Uterus (tissue), 2 donors: ENCODE measurements at regions not wholly inside any gene's neighbourhood (a gene's known extent, or its start where the extent isn't known, plus 50 kb on each side); places are given as distances from the start of the nearest gene placed in this dataset.

Experiments used
- CTCF ChIP-seq, 4 experiments: fragments of 200-600 bp in 2 of 4; fragments of 450-650 bp in 2 of 4; sonication (generic) in 2 of 4; IDR thresholded peaks; one replicate each; pipeline ENCODE4 v1.5.1; 2016 to 2019; ENCODE audit warnings: antibody characterized with exemption in 4 of 4, mild to moderate bottlenecking in 2 of 4, moderate library complexity in 1 of 4
- POLR2A ChIP-seq, 2 donors: fragments of 450-650 bp; IDR thresholded peaks; one replicate each; pipeline ENCODE4 v1.6.1; 2016; ENCODE audit warnings: antibody characterized with exemption in 2 of 2, mild to moderate bottlenecking in 1 of 2, moderate library complexity in 1 of 2

GRCh38 chr11:121717296-121717695 lies 264.5 kb upstream of the SORL1-AS1 start:
- TF ChIP-seq CTCF (IDR thresholded peaks at IDR 0.05) (no peak), POLR2A (IDR thresholded peaks at IDR 0.05) (no peak)
